Uterus (tissue), 3 donors: ENCODE measurements at regions not wholly inside any gene's neighbourhood (a gene's known extent, or its start where the extent isn't known, plus 50 kb on each side); places are given as distances from the start of the nearest gene placed in this dataset.

Source experiments
- DNase-seq, 2 donors: peaks; one replicate each; pipeline ENCODE4 v3.0.0-alpha.2; 2019 to 2020
- H3K27ac ChIP-seq, 2 donors: fragments of 200-600 bp; sonication (generic); 1 replicate in 1 of 2; 2 replicates in 1 of 2; pipeline ENCODE4 v1.5.1; 2016 to 2018
- H3K27me3 ChIP-seq, 2 donors: fragments of 200-600 bp; sonication (generic); one replicate each; pipeline ENCODE4 v1.5.1; 2018 to 2019; ENCODE audit warnings: control low read depth in 1 of 2
- H3K36me3 ChIP-seq, 2 donors: fragments of 200-600 bp; sonication (generic); one replicate each; pipeline ENCODE4 v1.5.1; 2019; ENCODE audit warnings: control low read depth in 1 of 2
- H3K4me1 ChIP-seq, 2 donors: fragments of 200-600 bp; sonication (generic); one replicate each; pipeline ENCODE4 v1.5.1; 2018 to 2019; ENCODE audit warnings: control low read depth in 1 of 2
- H3K4me3 ChIP-seq, 2 donors: fragments of 200-600 bp; sonication (generic); 1 replicate in 1 of 2; 2 replicates in 1 of 2; pipeline ENCODE4 v1.5.1; 2018 to 2019; ENCODE audit warnings: mild to moderate bottlenecking in 1 of 2
- H3K9me3 ChIP-seq, 2 donors: fragments of 200-600 bp; sonication (generic); one replicate each; pipeline ENCODE4 v1.5.1; 2019; ENCODE audit warnings: control low read depth in 1 of 2
- POLR2A ChIP-seq, 2 donors: fragments of 450-650 bp; IDR thresholded peaks; one replicate each; pipeline ENCODE4 v1.6.1; 2016; ENCODE audit warnings: antibody characterized with exemption in 2 of 2, mild to moderate bottlenecking in 1 of 2, moderate library complexity in 1 of 2
- intact Hi-C: fragments of 100-400 bp; cut with DNase I; formaldehyde crosslinking; loops from one replicate; pipeline ENCODE4 v1.15.1; 2023; ENCODE audit warnings: low total_unique reads
- TF ChIP-seq, protein P1 (sequence below), 4 experiments: fragments of 200-600 bp in 2 of 4; fragments of 450-650 bp in 2 of 4; sonication (generic) in 2 of 4; IDR thresholded peaks; one replicate each; pipeline ENCODE4 v1.5.1; 2016 to 2019; ENCODE audit warnings: antibody characterized with exemption in 4 of 4, mild to moderate bottlenecking in 2 of 4, moderate library complexity in 1 of 4
- donor health status: DM: yes; HTN: yes; CAD: no.

DNA sequence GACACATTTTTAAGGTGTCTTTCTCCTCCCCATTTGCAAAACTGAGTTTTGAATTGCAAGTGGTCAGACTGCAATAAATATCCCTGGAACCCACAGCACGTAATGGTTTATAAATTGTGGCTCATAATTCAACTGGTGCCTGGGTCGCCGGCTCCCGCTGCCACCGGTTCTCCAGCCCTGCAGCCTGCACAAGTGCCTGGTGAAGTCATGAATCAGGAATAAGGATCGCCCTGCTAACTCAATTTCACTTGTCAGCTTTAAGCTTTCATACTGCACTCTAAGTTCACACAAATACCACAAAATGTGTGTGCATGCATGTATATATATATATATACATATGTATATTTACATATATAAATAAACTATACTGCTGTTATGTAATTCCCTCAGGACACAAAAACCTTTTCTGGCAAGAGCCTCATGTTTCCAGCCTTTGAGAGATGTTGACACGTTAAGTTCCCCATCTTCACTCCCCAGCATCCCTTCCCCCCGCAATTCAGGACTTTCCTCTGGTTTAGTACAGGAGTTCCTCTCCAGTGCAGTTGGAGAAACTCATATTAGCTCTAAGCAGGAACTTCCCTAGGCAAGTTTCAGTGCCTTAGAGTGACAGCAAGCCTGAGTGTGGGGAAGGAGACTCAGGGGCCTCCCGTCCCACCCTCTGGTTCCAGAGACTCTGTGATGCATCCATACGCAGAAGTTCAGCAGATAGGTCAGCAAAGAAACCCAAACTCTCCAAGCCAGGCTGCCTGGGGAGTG, 129.2 kb upstream of the UNC5B start:
- TF ChIP-seq, protein P1, sequence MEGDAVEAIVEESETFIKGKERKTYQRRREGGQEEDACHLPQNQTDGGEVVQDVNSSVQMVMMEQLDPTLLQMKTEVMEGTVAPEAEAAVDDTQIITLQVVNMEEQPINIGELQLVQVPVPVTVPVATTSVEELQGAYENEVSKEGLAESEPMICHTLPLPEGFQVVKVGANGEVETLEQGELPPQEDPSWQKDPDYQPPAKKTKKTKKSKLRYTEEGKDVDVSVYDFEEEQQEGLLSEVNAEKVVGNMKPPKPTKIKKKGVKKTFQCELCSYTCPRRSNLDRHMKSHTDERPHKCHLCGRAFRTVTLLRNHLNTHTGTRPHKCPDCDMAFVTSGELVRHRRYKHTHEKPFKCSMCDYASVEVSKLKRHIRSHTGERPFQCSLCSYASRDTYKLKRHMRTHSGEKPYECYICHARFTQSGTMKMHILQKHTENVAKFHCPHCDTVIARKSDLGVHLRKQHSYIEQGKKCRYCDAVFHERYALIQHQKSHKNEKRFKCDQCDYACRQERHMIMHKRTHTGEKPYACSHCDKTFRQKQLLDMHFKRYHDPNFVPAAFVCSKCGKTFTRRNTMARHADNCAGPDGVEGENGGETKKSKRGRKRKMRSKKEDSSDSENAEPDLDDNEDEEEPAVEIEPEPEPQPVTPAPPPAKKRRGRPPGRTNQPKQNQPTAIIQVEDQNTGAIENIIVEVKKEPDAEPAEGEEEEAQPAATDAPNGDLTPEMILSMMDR (IDR thresholded peaks at IDR 0.05) = no peak
- no peak for TF ChIP-seq POLR2A (IDR thresholded peaks at IDR 0.05)
- Histone ChIP-seq H3K27ac (no peak overlapping the region), H3K9me3 (no peaks in the 10 kb centered on the region), H3K4me1 (no peaks in the 10 kb centered on the region), H3K36me3 (no peaks in the 10 kb centered on the region), H3K27me3 (no peaks in the 10 kb centered on the region), H3K4me3 (no peak overlapping the region)
- intact Hi-C loops = no loop called here
- no peak for DNase-seq

DNA sequence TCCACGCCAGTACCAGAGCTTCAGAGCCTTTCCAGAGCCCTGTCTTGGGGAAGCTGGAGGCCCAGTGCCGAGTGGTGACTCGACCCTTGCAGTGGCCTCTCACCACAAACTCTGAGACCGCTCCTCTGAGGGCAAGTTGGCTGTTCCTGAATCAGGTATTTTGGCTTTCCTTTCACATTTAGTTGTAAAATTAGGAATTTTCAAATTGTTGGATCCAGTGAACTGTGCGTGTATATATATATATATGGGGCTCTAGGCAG, 128.7 kb upstream of the UNC5B start:
- Histone ChIP-seq H3K27me3 (no peaks in the 10 kb centered on the region), H3K4me1 (no peaks in the 10 kb centered on the region), H3K27ac (no peak overlapping the region), H3K9me3 (no peaks in the 10 kb centered on the region), H3K36me3 (no peaks in the 10 kb centered on the region), H3K4me3 (no peak overlapping the region)
- TF ChIP-seq, protein P1 (IDR thresholded peaks at IDR 0.05) = no peak
- TF ChIP-seq POLR2A (IDR thresholded peaks at IDR 0.05) = no peak
- intact Hi-C loops = no loop called here
- no peak for DNase-seq

DNA sequence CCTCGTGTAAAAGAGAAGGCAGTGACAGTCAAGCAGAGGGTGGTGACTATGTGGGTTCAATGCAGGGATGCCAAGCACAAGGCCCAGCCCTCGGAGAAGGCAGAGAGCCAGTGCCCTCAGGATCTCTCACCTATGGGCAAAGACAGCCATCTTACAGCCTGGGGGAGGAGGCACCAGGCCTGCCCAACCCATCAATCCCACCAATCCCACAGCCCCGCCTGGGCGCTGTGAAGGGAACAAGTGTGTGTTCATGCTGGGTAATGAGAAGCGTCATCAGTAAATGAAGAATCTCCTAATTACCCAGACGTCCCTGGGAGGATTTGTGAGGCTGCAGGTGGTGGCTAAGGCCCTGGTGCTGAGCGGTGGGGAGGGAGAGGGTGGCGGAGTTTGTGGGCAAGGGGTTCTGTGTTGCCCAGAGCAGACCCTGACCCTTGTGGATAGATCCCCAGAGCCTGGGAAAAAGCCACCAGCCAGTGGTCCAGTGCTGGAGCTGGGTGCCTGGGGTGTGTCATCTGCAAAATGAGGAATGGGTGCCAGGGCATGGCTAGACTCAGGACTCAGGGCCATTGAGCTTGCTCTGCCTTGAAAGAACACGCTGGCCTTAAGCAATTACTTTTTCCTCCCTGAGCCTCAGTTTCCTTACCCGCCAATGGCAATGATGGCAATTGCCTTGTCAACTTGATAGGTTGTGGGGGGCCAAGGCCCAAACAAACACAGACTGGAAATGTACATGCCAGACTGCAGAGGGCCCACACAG, 128.1 kb upstream of the UNC5B start:
- H3K4me3 ChIP-seq = no peak overlapping the region
- TF ChIP-seq POLR2A (IDR thresholded peaks at IDR 0.05) = no peak
- TF ChIP-seq, protein P1 (IDR thresholded peaks at IDR 0.05) = no peak
- H3K4me1 ChIP-seq = no peaks in the 10 kb centered on the region
- intact Hi-C loops = no loop called here
- no peaks in the 10 kb centered on the region for H3K36me3 ChIP-seq
- DNase-seq = no peak
- H3K9me3 ChIP-seq = no peaks in the 10 kb centered on the region
- H3K27me3 ChIP-seq = no peaks in the 10 kb centered on the region
- H3K27ac ChIP-seq = no peak overlapping the region

DNA sequence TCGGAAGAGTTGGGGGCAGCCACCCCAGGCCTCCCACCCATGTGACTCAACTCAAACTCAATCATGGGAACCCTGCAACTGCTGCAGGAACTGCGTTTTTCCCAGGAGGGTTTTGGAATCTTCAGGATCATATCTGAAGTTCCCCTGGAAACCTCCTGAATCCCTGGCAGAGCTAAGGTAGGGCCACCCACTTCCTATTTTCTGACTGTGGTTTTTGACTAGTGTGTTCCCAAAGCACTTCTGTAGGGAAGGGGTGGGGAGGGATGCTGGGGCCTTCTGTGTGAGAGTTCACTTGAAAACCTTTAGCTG, 127.6 kb upstream of the UNC5B start:
- Histone ChIP-seq H3K4me1 (no peaks in the 10 kb centered on the region), H3K36me3 (no peaks in the 10 kb centered on the region), H3K27me3 (no peaks in the 10 kb centered on the region), H3K4me3 (no peak overlapping the region), H3K9me3 (no peaks in the 10 kb centered on the region), H3K27ac (no peak overlapping the region)
- TF ChIP-seq POLR2A (IDR thresholded peaks at IDR 0.05) = no peak
- TF ChIP-seq, protein P1 (IDR thresholded peaks at IDR 0.05) = no peak
- intact Hi-C loops = no loop called here
- no peak for DNase-seq

DNA sequence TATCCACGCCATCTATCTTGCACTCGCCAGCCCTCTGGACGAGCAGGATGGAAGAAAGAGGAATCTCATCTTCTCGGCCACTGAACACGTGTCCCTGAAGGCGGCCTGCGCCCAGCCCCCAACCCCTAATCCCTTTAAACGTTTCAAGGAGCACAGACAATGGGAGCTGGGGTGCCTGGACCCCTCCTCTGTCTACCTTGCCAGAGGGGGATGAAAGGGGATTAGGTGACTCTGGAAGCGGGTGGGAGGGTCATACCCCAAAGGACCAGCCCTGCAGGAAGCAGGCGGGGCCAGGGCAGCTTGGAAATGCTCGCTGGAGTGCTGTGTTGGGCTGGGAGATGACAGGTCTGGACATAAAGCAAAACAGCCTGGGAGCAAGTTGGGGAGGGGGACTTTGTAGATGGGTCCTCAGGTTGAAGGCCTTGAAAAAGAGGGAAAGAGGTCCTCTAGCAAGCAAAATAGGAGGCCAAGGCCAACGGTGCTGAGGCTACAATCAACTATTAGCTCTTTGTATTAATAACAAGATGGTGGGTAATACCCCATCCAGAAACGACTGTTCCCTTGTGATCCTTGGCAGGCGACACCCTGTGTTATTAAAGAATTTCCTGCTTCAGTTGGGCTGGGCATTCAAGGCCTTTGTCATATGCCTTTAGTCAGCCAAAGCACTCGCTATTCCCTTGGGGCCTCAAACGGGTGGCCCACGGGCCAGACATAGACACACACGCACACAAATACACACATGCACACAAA, 126.5 kb upstream of the UNC5B start:
- Histone ChIP-seq H3K4me1 (no peaks in the 10 kb centered on the region), H3K4me3 (no peak overlapping the region), H3K27ac (no peak overlapping the region), H3K27me3 (no peaks in the 10 kb centered on the region), H3K9me3 (no peaks in the 10 kb centered on the region), H3K36me3 (no peaks in the 10 kb centered on the region)
- TF ChIP-seq, protein P1 (IDR thresholded peaks at IDR 0.05) = no peak
- no peak for TF ChIP-seq POLR2A (IDR thresholded peaks at IDR 0.05)
- DNase-seq = no peak
- intact Hi-C loops = no loop called here
